Stimulated activated CD8-positive, alpha-beta memory T cell treated with anti-CD3 and anti-CD28 coated beads, Interleukin-2, amount 100 ng/mL, for 1 hour (primary cell): ENCODE measurements at regions not wholly inside any gene's neighbourhood (a gene's known extent, or its start where the extent isn't known, plus 50 kb on each side); places are given as distances from the start of the nearest gene placed in this dataset.

ENCODE experiments used
- DNase-seq, 2 donors: peaks; one replicate each; pipeline ENCODE4 v3.0.0-alpha.2; 2020; ENCODE audit warnings: low read depth in 2 of 2

GRCh38 chr7:16007911-16008310, 321.4 kb upstream of the MEOX2 start:
- DNase-seq, result no peak

GRCh38 chr7:16004702-16005101, 318.2 kb upstream of the MEOX2 start:
- DNase-seq, result no peak

DNA sequence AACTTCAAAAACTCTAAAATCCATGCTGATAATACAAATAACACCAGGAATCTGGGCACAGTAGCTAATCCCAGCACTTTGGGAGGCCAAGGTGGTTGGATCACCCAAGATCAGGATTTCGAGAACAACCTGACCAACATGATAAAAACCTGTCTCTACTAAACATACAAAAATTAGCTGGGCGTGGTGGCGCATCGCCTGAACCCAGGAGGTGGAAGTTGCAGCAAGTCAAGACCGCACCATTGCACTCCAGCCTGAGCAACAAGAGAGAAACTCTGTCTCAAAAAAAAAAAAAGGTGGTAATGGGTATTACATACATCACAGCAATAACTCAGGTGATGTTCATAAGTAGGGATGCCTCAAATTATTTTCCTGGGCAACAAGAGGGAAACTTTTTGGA, 315.0 kb upstream of the MEOX2 start:
- no peak for DNase-seq

DNA sequence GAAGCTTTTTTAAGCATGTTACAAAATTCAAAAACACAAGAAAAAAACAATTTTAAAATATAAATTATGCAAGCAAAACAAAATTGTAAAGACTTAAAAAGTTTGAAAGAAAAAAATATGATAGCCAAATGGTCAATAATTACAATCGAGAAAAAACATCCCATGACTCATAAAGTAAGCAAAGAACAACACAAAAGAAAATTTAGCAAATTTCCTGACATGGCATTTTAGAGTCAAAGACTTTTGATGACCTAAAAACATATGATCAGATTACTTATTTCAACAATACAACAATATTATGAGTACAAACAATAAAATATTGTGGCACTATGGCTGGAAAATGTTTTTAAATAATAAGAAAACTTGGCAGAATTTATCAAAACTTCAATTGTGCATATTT, 312.1 kb upstream of the MEOX2 start:
- DNase-seq, result no peak

GRCh38 chr7:15995027-15995426, 308.5 kb upstream of the MEOX2 start:
- no peak for DNase-seq

GRCh38 chr7:15989194-15989593, 302.7 kb upstream of the MEOX2 start:
- DNase-seq, result no peak

DNA sequence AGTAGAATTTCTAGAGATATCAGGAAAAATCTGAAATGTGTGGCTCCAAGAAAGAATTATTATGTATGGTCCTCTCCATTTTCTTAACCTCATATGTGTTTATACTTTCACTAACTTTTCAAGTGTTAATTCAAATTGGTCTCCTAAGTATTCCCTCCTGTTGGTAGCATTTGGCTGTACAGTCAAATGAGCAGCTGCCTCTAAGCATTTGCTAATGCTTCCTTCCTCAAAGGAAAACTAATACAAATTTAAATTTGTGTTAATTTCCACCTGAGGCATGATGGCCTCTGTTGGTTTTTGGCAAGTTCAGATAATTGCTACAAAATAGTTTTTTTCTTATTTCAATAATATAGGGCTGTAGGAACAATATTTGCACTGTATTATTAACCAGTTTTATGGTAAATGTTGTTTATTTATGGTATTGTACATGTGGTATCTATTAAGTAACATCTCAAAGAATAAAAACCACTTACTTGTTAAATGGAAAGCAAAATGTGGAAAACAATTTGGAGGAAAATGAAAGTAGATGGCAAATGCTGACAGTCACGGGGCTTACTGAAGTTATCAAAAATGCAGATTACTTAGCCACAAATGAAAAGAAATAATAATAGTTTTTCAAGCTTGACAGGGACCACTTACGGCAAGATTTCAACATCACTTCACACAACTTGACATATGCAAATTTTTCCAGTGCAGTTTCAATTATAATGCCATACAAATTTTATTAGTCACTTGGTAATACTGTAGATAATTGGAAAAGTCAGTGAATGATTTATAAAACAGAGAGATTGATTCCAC, 299.3 kb upstream of the MEOX2 start:
- no peak for DNase-seq

GRCh38 chr7:15977663-15978062, 291.2 kb upstream of the MEOX2 start:
- DNase-seq, result no peak

- no peak for DNase-seq
Measured at GRCh38 chr7:15972862-15973275, 286.4 kb upstream of the MEOX2 start.

GRCh38 chr7:15967551-15967950, 281.1 kb upstream of the MEOX2 start:
- no peak for DNase-seq

- no peak for DNase-seq
Measured at GRCh38 chr7:15967121-15967520, 280.6 kb upstream of the MEOX2 start.

DNA sequence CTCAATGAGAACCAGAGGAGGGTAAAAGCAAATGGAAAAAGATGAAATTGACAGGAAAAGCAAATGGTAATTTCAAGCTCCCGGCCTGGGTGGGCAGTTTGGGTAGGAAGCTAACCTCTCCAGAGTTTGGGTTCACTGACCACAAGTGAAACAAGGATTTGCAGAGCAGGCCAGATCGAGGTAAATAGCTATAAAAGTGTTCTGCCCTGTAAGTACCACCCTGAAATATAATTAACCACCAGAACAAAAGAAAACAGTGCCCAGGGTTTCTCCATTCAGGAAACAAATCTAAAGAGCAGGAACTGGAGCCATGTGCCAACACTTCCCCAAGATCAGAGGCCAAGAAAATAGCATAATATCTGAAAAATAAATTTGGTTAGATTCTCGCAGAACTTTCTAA, 276.7 kb upstream of the MEOX2 start:
- DNase-seq, result no peak

DNA sequence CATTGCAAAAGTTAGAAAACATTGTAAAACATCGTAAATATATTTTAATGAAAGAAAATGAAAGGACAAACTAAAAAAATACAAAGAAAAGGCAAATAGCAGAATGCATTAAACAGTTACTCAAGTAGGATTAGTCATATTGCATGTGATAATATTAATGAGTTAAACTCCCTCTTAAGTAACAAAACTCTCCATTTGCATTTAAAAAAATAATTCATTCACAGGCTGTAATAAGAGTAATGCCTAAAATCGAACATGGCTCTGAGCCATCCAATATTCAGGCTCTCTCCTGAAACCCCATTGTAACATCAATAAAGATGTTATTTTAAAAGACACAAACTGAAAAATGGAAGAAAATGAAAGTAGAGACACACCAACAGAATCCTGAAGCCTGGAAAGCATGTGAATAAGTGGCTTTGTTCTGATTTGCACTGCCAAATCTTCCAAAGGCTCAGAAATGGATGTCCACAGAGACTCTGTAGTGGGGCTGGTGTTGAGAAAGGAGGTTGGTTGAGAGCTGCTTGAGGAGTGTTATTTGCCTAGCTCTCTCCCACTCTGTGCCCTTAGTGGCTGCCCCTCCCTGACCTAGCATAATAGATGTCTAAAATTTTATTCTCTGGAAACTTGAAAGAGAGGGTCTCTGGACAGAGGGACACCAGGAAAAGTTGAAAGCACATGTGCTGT, 268.3 kb upstream of the MEOX2 start:
- no peak for DNase-seq

- no peak for DNase-seq
Measured at GRCh38 chr7:15950299-15950698, 263.8 kb upstream of the MEOX2 start.

DNA sequence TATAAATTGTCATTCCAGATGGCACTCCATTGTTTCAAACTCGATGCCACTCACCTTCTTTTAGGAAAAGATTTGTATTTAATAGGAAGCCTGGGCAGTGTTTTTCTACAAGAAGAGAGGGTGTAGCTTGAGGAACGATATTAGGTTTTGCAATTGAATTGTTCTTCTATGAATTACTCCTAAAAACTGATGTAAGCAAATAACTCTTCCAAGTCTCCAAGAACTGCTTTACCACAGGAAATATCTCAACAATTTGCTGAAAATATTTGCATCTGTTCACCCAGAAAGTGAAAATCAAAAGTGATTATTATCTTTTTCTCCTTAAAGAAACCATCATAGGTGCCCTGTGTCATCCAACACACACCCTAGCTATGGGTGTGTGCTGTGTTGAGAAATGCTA, 261.3 kb upstream of the MEOX2 start:
- no peak for DNase-seq

DNA sequence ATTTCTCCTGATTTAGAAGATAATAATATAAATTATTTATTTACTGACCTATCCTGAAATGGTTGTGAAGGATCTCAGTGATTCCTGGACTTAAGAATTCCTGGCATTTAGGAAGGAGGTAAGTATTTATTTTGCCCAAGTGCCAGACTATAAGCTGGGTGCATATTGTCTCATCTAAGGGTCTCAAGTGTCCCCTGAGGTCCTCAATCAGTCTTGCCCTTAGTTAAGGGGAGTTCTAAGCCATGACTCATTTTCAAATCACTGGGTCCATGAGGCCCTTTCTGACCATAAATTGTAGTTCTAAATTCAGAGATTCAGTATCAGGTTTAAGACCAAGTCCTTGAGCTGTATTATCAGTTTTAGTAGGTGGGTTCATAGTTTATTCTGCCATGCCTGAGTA, 251.6 kb upstream of the MEOX2 start:
- DNase-seq, result no peak

- no peak for DNase-seq
Measured at GRCh38 chr7:15937571-15937970, 251.1 kb upstream of the MEOX2 start.

GRCh38 chr7:15936991-15937390, 250.5 kb upstream of the MEOX2 start:
- no peak for DNase-seq

- DNase-seq, result no peak
Measured at GRCh38 chr7:15932318-15932717, 245.8 kb upstream of the MEOX2 start.

- DNase-seq, result no peak
Measured at GRCh38 chr7:15929411-15929810, 242.9 kb upstream of the MEOX2 start.

DNA sequence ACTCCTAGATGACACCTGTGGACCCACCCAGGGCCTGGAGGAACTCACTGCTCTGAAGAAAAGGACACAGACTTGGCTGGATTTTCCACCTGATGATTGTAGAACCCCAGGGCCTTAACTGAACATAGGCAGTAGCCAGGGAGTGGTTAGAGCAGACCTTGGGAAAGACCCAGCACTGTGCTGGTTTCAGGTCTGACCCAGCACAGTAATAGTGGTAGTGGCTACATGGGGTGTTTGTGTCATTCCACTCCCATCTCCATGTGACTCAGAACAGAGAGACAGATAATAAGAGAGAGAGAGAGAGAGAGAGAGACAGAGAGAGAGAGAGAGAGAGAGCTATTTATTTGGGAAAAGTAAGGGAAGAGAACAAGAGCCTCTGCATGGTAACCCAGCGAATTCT, 239.1 kb upstream of the MEOX2 start:
- DNase-seq, result no peak

DNA sequence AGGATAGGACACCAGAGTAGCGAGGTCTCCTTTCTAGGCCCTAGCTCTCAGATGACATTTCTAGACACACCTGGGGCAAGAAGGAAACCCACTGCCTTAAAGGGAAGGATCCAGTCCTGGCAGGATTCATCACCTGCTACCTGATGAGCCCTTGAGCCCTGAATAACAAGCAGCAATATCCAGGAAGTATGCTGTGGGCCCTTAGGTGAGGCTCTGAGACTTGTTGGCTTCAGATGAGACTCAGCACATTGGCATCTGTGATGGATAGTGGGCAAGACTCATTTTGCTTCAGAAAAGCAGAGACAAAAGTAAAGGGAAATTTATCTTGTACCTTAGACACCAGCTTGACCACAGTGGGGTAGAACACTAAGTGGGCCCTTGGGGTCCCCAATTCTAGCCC, 238.4 kb upstream of the MEOX2 start:
- no peak for DNase-seq

- no peak for DNase-seq
Measured at GRCh38 chr7:15922002-15922401, 235.5 kb upstream of the MEOX2 start.

GRCh38 chr7:15921576-15921975, 235.1 kb upstream of the MEOX2 start:
- DNase-seq, result no peak
